GM23248 (cell line): ENCODE measurements at regions not wholly inside any gene's neighbourhood (a gene's known extent, or its start where the extent isn't known, plus 50 kb on each side); places are given as distances from the start of the nearest gene placed in this dataset.

Experiments
- DNase-seq: peaks from one replicate; pipeline ENCODE4 v3.0.0-alpha.2; 2015
- H2AFZ ChIP-seq: fragments of 200-600 bp; sonication (generic); 2 replicates; pipeline ENCODE4 v1.6.1; 2016; ENCODE audit warnings: antibody characterized with exemption
- H3F3A ChIP-seq: fragments of 200-600 bp; sonication (generic); 2 replicates; pipeline ENCODE4 v1.6.1; 2016; ENCODE audit warnings: mild to moderate bottlenecking, antibody characterized with exemption, mixed run types; ENCODE audit not compliant: insufficient read depth
- H3K27ac ChIP-seq: fragments of 200-600 bp; sonication (generic); 2 replicates; pipeline ENCODE4 v1.5.1; 2016; ENCODE audit warnings: mild to moderate bottlenecking
- H3K27me3 ChIP-seq: fragments of 200-600 bp; sonication (generic); replicated peaks from 2 replicates; pipeline ENCODE4 v1.6.1; 2016; ENCODE audit warnings: mild to moderate bottlenecking; ENCODE audit not compliant: insufficient read depth
- H3K36me3 ChIP-seq: fragments of 200-600 bp; sonication (generic); 2 replicates; pipeline ENCODE4 v1.6.1; 2016; ENCODE audit warnings: low read depth, mild to moderate bottlenecking
- H3K4me1 ChIP-seq: fragments of 200-600 bp; sonication (generic); 2 replicates; pipeline ENCODE4 v1.6.1; 2016; ENCODE audit warnings: mild to moderate bottlenecking; ENCODE audit not compliant: insufficient read depth
- H3K4me2 ChIP-seq: fragments of 200-600 bp; sonication (generic); one replicate; pipeline ENCODE4 v1.6.1; 2016; ENCODE audit warnings: mild to moderate bottlenecking; ENCODE audit not compliant: unreplicated experiment
- H3K4me3 ChIP-seq: fragments of 200-600 bp; sonication (generic); 2 replicates; pipeline ENCODE4 v1.5.1; 2016; ENCODE audit warnings: mild to moderate bottlenecking
- H3K79me2 ChIP-seq: fragments of 200-600 bp; sonication (generic); 2 replicates; pipeline ENCODE4 v1.6.1; 2016; ENCODE audit warnings: mild to moderate bottlenecking; ENCODE audit not compliant: insufficient read depth
- H3K9ac ChIP-seq: fragments of 200-600 bp; sonication (generic); 2 replicates; pipeline ENCODE4 v1.6.1; 2016; ENCODE audit warnings: mild to moderate bottlenecking
- H3K9me2 ChIP-seq: fragments of 200-600 bp; sonication (generic); 2 replicates; pipeline ENCODE4 v1.6.1; 2016; ENCODE audit warnings: mixed run types, mild to moderate bottlenecking, moderate library complexity; ENCODE audit not compliant: insufficient read depth
- H3K9me3 ChIP-seq: fragments of 200-600 bp; sonication (generic); one replicate; pipeline ENCODE4 v1.6.1; 2017; ENCODE audit warnings: low read depth
- H4K20me1 ChIP-seq: fragments of 200-600 bp; sonication (generic); 2 replicates; pipeline ENCODE4 v1.6.0; 2016; ENCODE audit not compliant: insufficient read depth
- EZH2 ChIP-seq: fragments of 200-600 bp; sonication (generic); IDR thresholded peaks from 2 replicates; pipeline ENCODE4 v1.6.1; 2018; ENCODE audit warnings: antibody characterized with exemption, mild to moderate bottlenecking; ENCODE audit not compliant: insufficient read depth, poor library complexity, severe bottlenecking
- EZH2phosphoT487 ChIP-seq: fragments of 200-600 bp; sonication (generic); IDR thresholded peaks from 2 replicates; pipeline ENCODE4 v1.6.1; 2018; ENCODE audit warnings: antibody characterized with exemption, moderate library complexity, mild to moderate bottlenecking, low read depth; ENCODE audit not compliant: insufficient read depth
- WGBS, 2 experiments: methylation state at CpG; one replicate each; pipeline ENCODE4 v1.1.6; 2015 to 2017; ENCODE audit warnings: low lambda C conversion rate in 2 of 2, low coverage in 1 of 2; ENCODE audit errors: missing lambda C conversion rate in 2 of 2; 5-methylcytosine and 5-hydroxymethylcytosine counted together
- in situ Hi-C: fragments of 300-500 bp; cut with MboI; formaldehyde crosslinking; loops from 2 replicates; pipeline ENCODE4 v1.15.0; 2020

- Histone ChIP-seq H3F3A (0 out of 2 replicates have a peak, but pooled peaks cover 3% of the 10 kb centered on the region), H3K27ac (no peak overlapping the region), H2AFZ (no peak overlapping the region), H3K9ac (no peak overlapping the region), H3K9me2 (no peaks in the 10 kb centered on the region), H3K79me2 (no peaks in the 10 kb centered on the region), H3K4me2 (no peak overlapping the region), H3K36me3 (no peaks in the 10 kb centered on the region), H3K27me3 (no peaks in the 10 kb centered on the region), H3K9me3 (no peaks in the 10 kb centered on the region), H3K4me3 (no peak overlapping the region), H3K4me1 (peaks cover 7% of the 10 kb centered on the region; the same call in 1 of the 2 replicates), H4K20me1 (no peaks in the 10 kb centered on the region)
- 96 to 98% methylated on average over 5 of the region's 5 CpGs for WGBS, 2 experiments
- in situ Hi-C loops, result loop anchor here (5.0 kb wide), 1 partner anchor 347 kb away; no protein-coding TSS in a partner anchor
- no peak for TF ChIP-seq EZH2phosphoT487
- no peak for TF ChIP-seq EZH2
- DNase-seq, result no peak
Measured at GRCh38 chr11:19560156-19560555, 152.5 kb upstream of the NAV2 start.

- no peak overlapping the region for H3K4me2 ChIP-seq
- in situ Hi-C loops, result loop anchor here (5.0 kb wide), 1 partner anchor 348 kb away; no protein-coding TSS in a partner anchor
- H3K9me3 ChIP-seq, result no peaks in the 10 kb centered on the region
- H3K36me3 ChIP-seq, result no peaks in the 10 kb centered on the region
- no peaks in the 10 kb centered on the region for H3K9me2 ChIP-seq
- no peak for DNase-seq
- H3K4me1 ChIP-seq, result peaks cover 6% of the 10 kb centered on the region; the same call in 1 of the 2 replicates
- H3F3A ChIP-seq, result 0 out of 2 replicates have a peak, but pooled peaks cover 3% of the 10 kb centered on the region
- H2AFZ ChIP-seq, result no peak overlapping the region
- H4K20me1 ChIP-seq, result no peaks in the 10 kb centered on the region
- no peak overlapping the region for H3K4me3 ChIP-seq
- TF ChIP-seq EZH2 (no peak), EZH2phosphoT487 (no peak)
- H3K27ac ChIP-seq, result no peak overlapping the region
- H3K27me3 ChIP-seq, result no peaks in the 10 kb centered on the region
- H3K79me2 ChIP-seq, result no peaks in the 10 kb centered on the region
- WGBS, 2 experiments, result 95 to 98% methylated on average over 6 of the region's 6 CpGs
- H3K9ac ChIP-seq, result no peak overlapping the region
Measured at GRCh38 chr11:19559746-19560145, 152.9 kb upstream of the NAV2 start.

GRCh38 chr11:19558189-19558986 lies 154.2 kb upstream of the NAV2 start:
- Histone ChIP-seq H2AFZ (no peak overlapping the region), H3K27ac (no peak overlapping the region), H3K79me2 (no peaks in the 10 kb centered on the region), H3K36me3 (no peaks in the 10 kb centered on the region), H3K9me3 (no peaks in the 10 kb centered on the region), H3K27me3 (no peaks in the 10 kb centered on the region), H3K9ac (no peak overlapping the region), H3K4me3 (no peak overlapping the region), H3K4me1 (peaks cover 3% of the 10 kb centered on the region; the same call in 1 of the 2 replicates), H3F3A (0 out of 2 replicates have a peak, but pooled peaks cover 3% of the 10 kb centered on the region), H3K4me2 (no peak overlapping the region), H3K9me2 (no peaks in the 10 kb centered on the region), H4K20me1 (no peaks in the 10 kb centered on the region)
- in situ Hi-C loops, result no loop called here
- TF ChIP-seq EZH2 (no peak), EZH2phosphoT487 (no peak)
- WGBS, 2 experiments, result 93 to 94% methylated on average over 12 of the region's 12 CpGs
- no peak for DNase-seq

GRCh38 chr11:19557720-19558140 lies 154.9 kb upstream of the NAV2 start:
- no peaks in the 10 kb centered on the region for H3K79me2 ChIP-seq
- H2AFZ ChIP-seq, result no peak overlapping the region
- H3K27ac ChIP-seq, result no peak overlapping the region
- no peaks in the 10 kb centered on the region for H4K20me1 ChIP-seq
- H3F3A ChIP-seq, result 0 out of 2 replicates have a peak, but pooled peaks cover 3% of the 10 kb centered on the region
- H3K4me1 ChIP-seq, result peaks cover 3% of the 10 kb centered on the region; the same call in 1 of the 2 replicates
- H3K4me2 ChIP-seq, result no peak overlapping the region
- 2 to 3% methylated on average over 7 of the region's 7 CpGs for WGBS, 2 experiments
- no peak for TF ChIP-seq EZH2phosphoT487
- no peak for TF ChIP-seq EZH2
- H3K9ac ChIP-seq, result no peak overlapping the region
- no peaks in the 10 kb centered on the region for H3K27me3 ChIP-seq
- peak; percentile 83 for DNase-seq
- H3K9me2 ChIP-seq, result no peaks in the 10 kb centered on the region
- no peaks in the 10 kb centered on the region for H3K36me3 ChIP-seq
- in situ Hi-C loops, result no loop called here
- no peaks in the 10 kb centered on the region for H3K9me3 ChIP-seq
- H3K4me3 ChIP-seq, result no peak overlapping the region
